WTC11 (cell line): ENCODE measurements at regions not wholly inside any gene's neighbourhood (a gene's known extent, or its start where the extent isn't known, plus 50 kb on each side); places are given as distances from the start of the nearest gene placed in this dataset.

Source experiments
- ATAC-seq: fragments of 200-7000 bp; cut with Tn5 transposase; 2 replicates; pipeline ENCODE4 v1.10.0; 2021; ENCODE audit warnings: mild to moderate bottlenecking, moderate library complexity
- CTCF ChIA-PET: fragments of 300-600 bp; sonication (Branson Sonifier 250); formaldehyde crosslinking; loops from one replicate; lab custom pipeline; 2021; ENCODE audit warnings: antibody characterized with exemption; lab: Charles Lee
- POLR2A ChIA-PET: fragments of 350-600 bp; sonication (Branson Sonifier 250); formaldehyde crosslinking; loops from one replicate; lab custom pipeline; 2021; ENCODE audit warnings: antibody characterized with exemption; lab: Charles Lee
- DNase-seq: peaks from one replicate; pipeline ENCODE4 v3.0.0; 2021; ENCODE audit warnings: low spot score
- H3K27ac Mint-ChIP-seq: 2 replicates; pipeline ENCODE4 v1.8.0; 2021; ENCODE audit warnings: mixed read lengths
- H3K27me3 Mint-ChIP-seq: 2 replicates; pipeline ENCODE4 v1.8.0; 2021; ENCODE audit warnings: low read depth, mild to moderate bottlenecking, moderate library complexity, mixed read lengths
- H3K36me3 Mint-ChIP-seq: 2 replicates; pipeline ENCODE4 v1.8.0; 2021; ENCODE audit warnings: mixed read lengths
- H3K4me1 Mint-ChIP-seq: 2 replicates; pipeline ENCODE4 v1.8.0; 2022; ENCODE audit warnings: mixed read lengths
- H3K4me3 Mint-ChIP-seq: 2 replicates; pipeline ENCODE4 v1.8.0; 2021; ENCODE audit warnings: mild to moderate bottlenecking, moderate library complexity, mixed read lengths
- H3K9me3 Mint-ChIP-seq: 2 replicates; pipeline ENCODE4 v1.8.0; 2021; ENCODE audit warnings: mixed read lengths
- ATF1 ChIP-seq: sonication (generic); formaldehyde crosslinking; IDR thresholded peaks from 2 replicates; pipeline ENCODE4 v1.8.1; 2023; ENCODE audit warnings: mild to moderate bottlenecking, moderate library complexity, missing genetic modification reagents
- CREB1 ChIP-seq: sonication (generic); formaldehyde crosslinking; IDR thresholded peaks from 2 replicates; pipeline ENCODE4 v1.8.0; 2023; ENCODE audit warnings: mild to moderate bottlenecking, missing genetic modification reagents
- CTCF ChIP-seq: fragments of 200-600 bp; IDR thresholded peaks from 2 replicates; pipeline ENCODE4 v1.8.0; 2022; ENCODE audit warnings: antibody characterized with exemption
- E2F1 ChIP-seq: sonication (generic); formaldehyde crosslinking; IDR thresholded peaks from 2 replicates; pipeline ENCODE4 v1.8.0; 2022; ENCODE audit warnings: mild to moderate bottlenecking, missing genetic modification reagents
- ELF4 ChIP-seq: sonication (generic); formaldehyde crosslinking; IDR thresholded peaks from 2 replicates; pipeline ENCODE4 v1.8.1; 2022; ENCODE audit warnings: low read depth, mild to moderate bottlenecking, moderate library complexity, missing genetic modification reagents
- ERG ChIP-seq: fragments of 250-450 bp; sonication (Bioruptor Pico); IDR thresholded peaks from 2 replicates; pipeline ENCODE4 v1.8.0; 2021; ENCODE audit warnings: mild to moderate bottlenecking
- FOXJ3 ChIP-seq: sonication (generic); formaldehyde crosslinking; IDR thresholded peaks from 2 replicates; pipeline ENCODE4 v1.9.0; 2021; ENCODE audit warnings: missing genetic modification reagents, mild to moderate bottlenecking, borderline replicate concordance
- FOXP1 ChIP-seq: sonication (generic); formaldehyde crosslinking; IDR thresholded peaks from 2 replicates; pipeline ENCODE4 v1.8.0; 2022; ENCODE audit warnings: missing genetic modification reagents, mild to moderate bottlenecking, moderate library complexity, borderline replicate concordance
- FOXP4 ChIP-seq: sonication (generic); formaldehyde crosslinking; IDR thresholded peaks from 2 replicates; pipeline ENCODE4 v1.8.0; 2022; ENCODE audit warnings: mild to moderate bottlenecking, missing genetic modification reagents
- GTF2I ChIP-seq: fragments of 250-450 bp; sonication (Bioruptor Pico); conservative IDR thresholded peaks from 2 replicates; pipeline ENCODE4 v1.4.0; 2021; ENCODE audit warnings: mild to moderate bottlenecking
- IRF1 ChIP-seq: sonication (generic); formaldehyde crosslinking; IDR thresholded peaks from 2 replicates; pipeline ENCODE4 v1.8.0; 2023; ENCODE audit warnings: missing genetic modification reagents
- JUN ChIP-seq: sonication (generic); formaldehyde crosslinking; IDR thresholded peaks from 2 replicates; pipeline ENCODE4 v1.8.0; 2023; ENCODE audit warnings: mild to moderate bottlenecking, missing genetic modification reagents
- KAT7 ChIP-seq: sonication (generic); formaldehyde crosslinking; IDR thresholded peaks from 2 replicates; pipeline ENCODE4 v1.8.1; 2023; ENCODE audit warnings: missing genetic modification reagents, mild to moderate bottlenecking, borderline replicate concordance
- MLX ChIP-seq: sonication (generic); formaldehyde crosslinking; IDR thresholded peaks from 2 replicates; pipeline ENCODE4 v1.8.1; 2023; ENCODE audit warnings: mild to moderate bottlenecking, missing genetic modification reagents, moderate library complexity
- MXD4 ChIP-seq: fragments of 250-450 bp; sonication (Bioruptor Pico); IDR thresholded peaks from 2 replicates; pipeline ENCODE4 v1.8.0; 2021; ENCODE audit warnings: mild to moderate bottlenecking, moderate library complexity, borderline replicate concordance
- OVOL2 ChIP-seq: fragments of 250-450 bp; sonication (Bioruptor Pico); IDR thresholded peaks from 2 replicates; pipeline ENCODE4 v1.9.0; 2021; ENCODE audit warnings: mild to moderate bottlenecking, borderline replicate concordance
- PREB ChIP-seq: sonication (generic); formaldehyde crosslinking; IDR thresholded peaks from 2 replicates; pipeline ENCODE4 v1.8.1; 2022; ENCODE audit warnings: mild to moderate bottlenecking, missing genetic modification reagents, moderate library complexity, borderline replicate concordance
- PRRX2 ChIP-seq: fragments of 250-450 bp; sonication (Bioruptor Pico); IDR thresholded peaks from 2 replicates; pipeline ENCODE4 v1.8.0; 2021; ENCODE audit warnings: mild to moderate bottlenecking
- SP1 ChIP-seq: sonication (generic); formaldehyde crosslinking; conservative IDR thresholded peaks from 2 replicates; pipeline ENCODE4 v1.8.1; 2022; ENCODE audit warnings: missing genetic modification reagents
- ZBTB43 ChIP-seq: sonication (generic); formaldehyde crosslinking; IDR thresholded peaks from 2 replicates; pipeline ENCODE4 v1.8.1; 2023; ENCODE audit warnings: mild to moderate bottlenecking, missing genetic modification reagents
- ZMAT4 ChIP-seq: fragments of 250-450 bp; sonication (Bioruptor Pico); IDR thresholded peaks from 2 replicates; pipeline ENCODE4 v1.9.0; 2021; ENCODE audit warnings: mild to moderate bottlenecking
- ZNF121 ChIP-seq: sonication (generic); formaldehyde crosslinking; IDR thresholded peaks from 2 replicates; pipeline ENCODE4 v1.8.0; 2023; ENCODE audit warnings: missing genetic modification reagents
- ZNF138 ChIP-seq: sonication (generic); formaldehyde crosslinking; conservative IDR thresholded peaks from 2 replicates; pipeline ENCODE4 v1.8.1; 2022; ENCODE audit warnings: mild to moderate bottlenecking, moderate library complexity, missing genetic modification reagents
- ZNF232 ChIP-seq: sonication (generic); formaldehyde crosslinking; IDR thresholded peaks from 2 replicates; pipeline ENCODE4 v1.8.0; 2022; ENCODE audit warnings: mild to moderate bottlenecking, missing genetic modification reagents
- ZNF512 ChIP-seq: sonication (generic); formaldehyde crosslinking; IDR thresholded peaks from 2 replicates; pipeline ENCODE4 v1.8.1; 2022; ENCODE audit warnings: missing genetic modification reagents, borderline replicate concordance
- ZNF671 ChIP-seq: fragments of 250-450 bp; sonication (Bioruptor Pico); IDR thresholded peaks from 2 replicates; pipeline ENCODE4 v1.8.0; 2021; ENCODE audit warnings: mild to moderate bottlenecking

- TF ChIP-seq ZMAT4 (CRISPR knock-in tag), result no peak
- no peak for TF ChIP-seq ZNF232 (CRISPR knock-in tag)
- no peak for TF ChIP-seq KAT7 (CRISPR knock-in tag)
- TF ChIP-seq ELF4 (CRISPR knock-in tag), result no peak
- TF ChIP-seq ZNF512 (CRISPR knock-in tag), result no peak
- TF ChIP-seq FOXP1 (CRISPR knock-in tag), result no peak
- TF ChIP-seq SP1 (CRISPR knock-in tag), result no peak
- no peak for TF ChIP-seq CREB1 (CRISPR knock-in tag)
- TF ChIP-seq, all 79 proteins: peak for 0
Observed at GRCh38 chr4:138845664-138846063, 169.9 kb upstream of the NOCT start (continued).

- Mint-ChIP-seq H3K27ac (no peak overlapping the region), H3K4me3 (no peak overlapping the region), H3K36me3 (no peaks in the 10 kb centered on the region), H3K27me3 (no peaks in the 10 kb centered on the region; the same call in 1 of the 2 replicates), H3K4me1 (peaks cover 21% of the 10 kb centered on the region), H3K9me3 (peaks cover 6% of the 10 kb centered on the region)
- ATAC-seq (no peak; the same call in 1 of the 2 replicates), DNase-seq (no peak)
- TF ChIP-seq PRRX2 (CRISPR knock-in tag) (no peak), PREB (no peak), ZNF671 (CRISPR knock-in tag) (no peak), IRF1 (CRISPR knock-in tag) (no peak), OVOL2 (CRISPR knock-in tag) (no peak), GTF2I (CRISPR knock-in tag) (no peak), ERG (CRISPR knock-in tag) (no peak), ZBTB43 (CRISPR knock-in tag) (no peak), ATF1 (CRISPR knock-in tag) (no peak), FOXP4 (CRISPR knock-in tag) (no peak), MXD4 (CRISPR knock-in tag) (no peak), ZNF121 (CRISPR knock-in tag) (no peak), CTCF (no peak), MLX (CRISPR knock-in tag) (no peak), FOXJ3 (CRISPR knock-in tag) (no peak), JUN (CRISPR knock-in tag) (no peak), SP1 (CRISPR knock-in tag) (no peak), E2F1 (CRISPR knock-in tag) (no peak), ZNF138 (CRISPR knock-in tag) (no peak)
- ChIA-PET POLR2A (no interaction called here), CTCF (interaction anchor here (2.3 kb wide), 1 partner anchor 26 kb away, joined by 8 read pairs; no protein-coding TSS in a partner anchor)
Observed at GRCh38 chr4:138845054-138845453, 170.5 kb upstream of the NOCT start.
